Ovary (tissue), 7 donors: ENCODE measurements at regions not wholly inside any gene's neighbourhood (a gene's known extent, or its start where the extent isn't known, plus 50 kb on each side); places are given as distances from the start of the nearest gene placed in this dataset.

Source experiments
- DNase-seq, 5 donors: peaks; one replicate each; pipeline ENCODE4 v3.0.0-alpha.2; 2019 to 2020
- H3K27ac ChIP-seq, 2 donors: fragments of 200-600 bp; one replicate each; pipeline versions ENCODE4 v1.5.1 to v1.8.0; 2019 to 2022
- H3K27me3 ChIP-seq: fragments of 200-600 bp; one replicate; pipeline ENCODE4 v1.8.0; 2022
- H3K36me3 ChIP-seq: fragments of 200-600 bp; sonication (generic); one replicate; pipeline ENCODE4 v1.5.1; 2019
- H3K4me1 ChIP-seq: one replicate; pipeline ENCODE4 v1.8.1; 2013; ENCODE audit warnings: mild to moderate bottlenecking, moderate library complexity; ENCODE audit not compliant: insufficient read depth
- H3K4me3 ChIP-seq: fragments of 200-600 bp; sonication (generic); one replicate; pipeline ENCODE4 v1.5.1; 2017
- H3K9me3 ChIP-seq, 2 donors: fragments of 200-600 bp in 1 of 2; sonication (generic) in 1 of 2; one replicate each; pipeline versions ENCODE4 v1.5.1 to v1.8.1; 2013 to 2019; ENCODE audit warnings: mild to moderate bottlenecking in 1 of 2, moderate library complexity in 1 of 2
- EP300 ChIP-seq: sonication (generic); formaldehyde crosslinking; IDR thresholded peaks from one replicate; pipeline ENCODE4 v1.6.1; 2017; ENCODE audit warnings: antibody characterized with exemption
- POLR2A ChIP-seq: fragments of 450-650 bp; IDR thresholded peaks from one replicate; pipeline ENCODE4 v1.6.1; 2017; ENCODE audit warnings: antibody characterized with exemption, mild to moderate bottlenecking, moderate library complexity
- WGBS, 3 donors: extraction: QIAGEN DNeasy Blood & Tissue Kit in 1 of 3; methylation state at CpG; one replicate each; pipeline versions ENCODE4 v1.1.5 to v1.1.7; 2013 to 2017; 5-methylcytosine and 5-hydroxymethylcytosine counted together
- intact Hi-C, 4 donors: fragments of 100-400 bp; cut with DNase I; formaldehyde crosslinking; loops; one replicate each; pipeline versions ENCODE4 v1.11.0 to v1.15.1; 2022 to 2023
- TF ChIP-seq, protein P1 (sequence below), 3 donors: fragments of 450-650 bp in 2 of 3; fragments of 200-600 bp in 1 of 3; IDR thresholded peaks; one replicate each; pipeline versions ENCODE4 v1.5.1 to v1.8.0; 2016 to 2022; ENCODE audit warnings: antibody characterized with exemption in 3 of 3, mild to moderate bottlenecking in 1 of 3
- donor health status: DM: no; HTN: no; CAD: no; lungs with moderate emphysema.
- donor health status: DM: no; HTN: no; CAD: no.
- donor health status: Bipolar disorder and iron deficiency.
- donor health status: DM: no; HTN: no; CAD: no.
- donor health status: DM: yes; HTN: yes; CAD: no.

DNA sequence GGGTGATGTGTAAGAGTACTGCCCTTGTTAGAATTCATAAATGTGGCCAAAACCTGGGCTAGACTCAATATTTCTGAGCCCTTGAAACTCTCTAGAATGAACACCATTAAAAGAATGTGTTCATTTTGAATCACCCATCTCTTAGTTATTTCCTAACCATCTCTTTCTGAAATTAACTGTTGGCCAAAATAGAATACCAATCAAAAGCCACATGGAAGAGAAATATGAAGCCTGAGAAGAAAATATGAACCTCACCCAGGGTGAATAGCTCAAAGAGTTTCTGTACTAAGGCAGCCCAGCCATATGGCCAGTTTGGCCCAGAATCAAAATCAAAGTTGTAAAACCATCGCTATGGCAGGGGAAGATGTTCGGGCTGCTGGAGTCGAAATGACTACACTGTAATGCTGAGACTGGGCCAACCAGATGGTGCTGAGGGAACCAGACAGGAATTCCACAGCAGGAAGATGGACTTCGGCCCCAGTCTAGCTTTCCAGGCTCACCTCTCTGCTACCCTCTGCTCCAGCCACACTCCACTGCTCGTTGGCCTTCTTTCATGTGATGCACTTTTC, 154.3 kb upstream of the ZFHX3 start:
- Histone ChIP-seq H3K4me1 (no peaks in the 10 kb centered on the region), H3K27me3 (no peaks in the 10 kb centered on the region), H3K36me3 (no peaks in the 10 kb centered on the region), H3K4me3 (no peak overlapping the region), H3K9me3 (no peaks in the 10 kb centered on the region), H3K27ac (no peak overlapping the region)
- no peak for DNase-seq
- intact Hi-C loops = no loop called here
- TF ChIP-seq, protein P1, sequence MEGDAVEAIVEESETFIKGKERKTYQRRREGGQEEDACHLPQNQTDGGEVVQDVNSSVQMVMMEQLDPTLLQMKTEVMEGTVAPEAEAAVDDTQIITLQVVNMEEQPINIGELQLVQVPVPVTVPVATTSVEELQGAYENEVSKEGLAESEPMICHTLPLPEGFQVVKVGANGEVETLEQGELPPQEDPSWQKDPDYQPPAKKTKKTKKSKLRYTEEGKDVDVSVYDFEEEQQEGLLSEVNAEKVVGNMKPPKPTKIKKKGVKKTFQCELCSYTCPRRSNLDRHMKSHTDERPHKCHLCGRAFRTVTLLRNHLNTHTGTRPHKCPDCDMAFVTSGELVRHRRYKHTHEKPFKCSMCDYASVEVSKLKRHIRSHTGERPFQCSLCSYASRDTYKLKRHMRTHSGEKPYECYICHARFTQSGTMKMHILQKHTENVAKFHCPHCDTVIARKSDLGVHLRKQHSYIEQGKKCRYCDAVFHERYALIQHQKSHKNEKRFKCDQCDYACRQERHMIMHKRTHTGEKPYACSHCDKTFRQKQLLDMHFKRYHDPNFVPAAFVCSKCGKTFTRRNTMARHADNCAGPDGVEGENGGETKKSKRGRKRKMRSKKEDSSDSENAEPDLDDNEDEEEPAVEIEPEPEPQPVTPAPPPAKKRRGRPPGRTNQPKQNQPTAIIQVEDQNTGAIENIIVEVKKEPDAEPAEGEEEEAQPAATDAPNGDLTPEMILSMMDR (IDR thresholded peaks at IDR 0.05) = no peak
- TF ChIP-seq EP300 (no peak), POLR2A (no peak)
- WGBS, 3 donors = 22 to 29% (median 22%) methylated on average over 5 of the region's 5 CpGs

DNA sequence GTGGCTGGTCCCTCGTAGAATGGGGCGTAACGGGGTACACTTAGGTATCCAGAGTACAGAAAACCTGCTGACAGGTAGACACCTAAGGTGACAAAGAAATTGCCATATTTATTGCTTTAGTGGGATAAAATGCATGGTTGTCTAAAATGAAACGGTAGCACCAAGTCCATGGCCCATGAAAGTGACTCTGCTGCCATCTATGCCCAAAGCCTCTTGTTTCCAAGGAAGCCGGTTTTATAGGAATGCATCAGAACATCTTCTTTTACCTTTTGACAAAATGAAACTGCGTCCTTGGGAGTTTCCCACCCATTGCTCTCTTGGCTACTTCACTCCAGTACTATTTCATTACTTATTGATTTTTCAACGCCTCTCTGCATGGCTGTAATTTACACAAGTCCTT, 151.3 kb upstream of the ZFHX3 start:
- no peak for DNase-seq
- Histone ChIP-seq H3K27ac (no peak overlapping the region), H3K9me3 (no peaks in the 10 kb centered on the region), H3K4me1 (no peaks in the 10 kb centered on the region), H3K4me3 (no peak overlapping the region), H3K36me3 (no peaks in the 10 kb centered on the region), H3K27me3 (no peaks in the 10 kb centered on the region)
- intact Hi-C loops = loop anchor here in 1 of 4 donors (10.0 kb wide), 1 partner anchor 374 kb away; no protein-coding TSS in a partner anchor
- TF ChIP-seq POLR2A (no peak), EP300 (no peak)
- TF ChIP-seq, protein P1 (IDR thresholded peaks at IDR 0.05) = no peak
- WGBS, 3 donors = 73 to 86% (median 79%) methylated on average over 7 of the region's 7 CpGs

DNA sequence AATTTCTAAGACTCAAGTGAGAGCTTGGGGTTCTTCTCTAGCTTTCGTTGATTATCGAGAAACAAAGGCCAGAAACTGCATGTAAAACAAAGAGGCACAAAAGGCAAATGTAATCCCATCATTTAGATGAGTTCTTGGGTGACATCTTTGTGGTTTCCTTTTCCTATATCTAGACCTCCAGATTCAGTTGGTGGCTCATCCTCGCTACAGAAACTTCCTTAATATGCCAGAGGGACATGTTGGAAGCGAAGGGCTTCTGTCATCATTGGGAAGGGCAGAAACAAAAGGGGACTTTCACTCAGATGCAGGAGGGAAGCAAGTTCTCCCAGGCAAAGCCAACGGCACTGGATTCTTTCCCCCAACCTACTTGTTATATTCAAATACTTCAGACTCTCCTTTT, 150.6 kb upstream of the ZFHX3 start:
- H3K4me3 ChIP-seq = no peak overlapping the region
- no peaks in the 10 kb centered on the region for H3K9me3 ChIP-seq
- 88 to 90% (median 89%) methylated on average over 5 of the region's 5 CpGs for WGBS, 3 donors
- H3K27me3 ChIP-seq = no peaks in the 10 kb centered on the region
- TF ChIP-seq EP300 (no peak), POLR2A (no peak)
- TF ChIP-seq, protein P1 (IDR thresholded peaks at IDR 0.05) = no peak
- DNase-seq = no peak
- H3K27ac ChIP-seq = no peak overlapping the region
- no peaks in the 10 kb centered on the region for H3K36me3 ChIP-seq
- intact Hi-C loops = loop anchor here in 1 of 4 donors (10.0 kb wide), 1 partner anchor 374 kb away; no protein-coding TSS in a partner anchor
- H3K4me1 ChIP-seq = no peaks in the 10 kb centered on the region

DNA sequence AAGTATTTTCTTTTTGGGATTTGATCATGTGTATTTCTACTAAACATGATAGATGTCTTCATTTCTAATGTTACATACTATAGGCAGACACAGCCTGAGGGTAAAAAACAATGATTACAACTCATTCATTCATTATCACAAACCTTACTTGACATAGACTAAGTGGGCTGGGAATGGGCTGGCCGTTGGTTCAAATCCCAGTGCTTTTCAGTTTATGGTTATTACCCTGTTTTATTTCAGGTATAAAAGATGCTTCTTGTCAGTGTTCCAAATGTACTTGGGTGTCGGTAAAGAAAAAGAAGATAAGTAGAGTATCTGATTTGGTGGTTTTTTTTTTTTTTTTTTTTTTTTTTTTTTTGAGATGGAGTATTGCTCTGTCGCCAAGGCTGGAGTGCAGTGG, 149.7 kb upstream of the ZFHX3 start:
- no peak for DNase-seq
- WGBS, 3 donors = 82 to 86% (median 85%) methylated on average over 3 of the region's 3 CpGs
- TF ChIP-seq, protein P1 (IDR thresholded peaks at IDR 0.05) = no peak
- TF ChIP-seq POLR2A (no peak), EP300 (no peak)
- no peaks in the 10 kb centered on the region for H3K36me3 ChIP-seq
- H3K27ac ChIP-seq = no peak overlapping the region
- intact Hi-C loops = loop anchor here in 1 of 4 donors (10.0 kb wide), 1 partner anchor 373 kb away; no protein-coding TSS in a partner anchor
- no peak overlapping the region for H3K4me3 ChIP-seq
- no peaks in the 10 kb centered on the region for H3K4me1 ChIP-seq
- H3K9me3 ChIP-seq = no peaks in the 10 kb centered on the region
- no peaks in the 10 kb centered on the region for H3K27me3 ChIP-seq
